WERI-Rb-1 (cell line): ENCODE measurements at regions not wholly inside any gene's neighbourhood (a gene's known extent, or its start where the extent isn't known, plus 50 kb on each side); places are given as distances from the start of the nearest gene placed in this dataset.

Experiments used
- DNase-seq: peaks from one replicate; pipeline ENCODE4 v3.0.0-alpha.2; 2020
- H3K27ac ChIP-seq: fragments of 250-450 bp; sonication (Bioruptor Pico); 2 replicates; pipeline ENCODE4 v1.5.1; 2020; ENCODE audit warnings: mild to moderate bottlenecking, moderate library complexity
- H3K27me3 ChIP-seq: fragments of 250-450 bp; sonication (Bioruptor Pico); 2 replicates; pipeline ENCODE4 v1.5.1; 2021; ENCODE audit warnings: mild to moderate bottlenecking, low read depth, moderate library complexity; ENCODE audit not compliant: insufficient read depth, severe bottlenecking
- H3K36me3 ChIP-seq: fragments of 250-450 bp; sonication (Bioruptor Pico); 2 replicates; pipeline ENCODE4 v1.5.1; 2020; ENCODE audit warnings: mild to moderate bottlenecking, moderate library complexity
- H3K4me3 ChIP-seq: 2 replicates; pipeline ENCODE4 v1.5.1; 2011; ENCODE audit warnings: low read depth, mild to moderate bottlenecking, control low read depth, low read length
- H3K9me3 ChIP-seq: fragments of 250-450 bp; sonication (Bioruptor Pico); 2 replicates; pipeline ENCODE4 v1.5.1; 2021; ENCODE audit warnings: mild to moderate bottlenecking, moderate library complexity; ENCODE audit not compliant: severe bottlenecking
- CTCF ChIP-seq: IDR thresholded peaks from 2 replicates; pipeline ENCODE4 v1.5.1; 2011; ENCODE audit warnings: low read depth, mild to moderate bottlenecking, control low read depth, inconsistent platforms, low read length

GRCh38 chr3:184761976-184762375 is 50.0 kb upstream of the VPS8 start:
- peak overlapping the region; percentile 69 for H3K27ac ChIP-seq
- DNase-seq: peak; percentile 52
- H3K9me3 ChIP-seq: no peaks in the 10 kb centered on the region
- no peaks in the 10 kb centered on the region for H3K36me3 ChIP-seq
- no peaks in the 10 kb centered on the region for H3K27me3 ChIP-seq
- H3K4me3 ChIP-seq: no peak overlapping the region
- no peak for TF ChIP-seq CTCF
